ENCODE measurements at regions not wholly inside any gene's neighbourhood (a gene's known extent, or its start where the extent isn't known, plus 50 kb on each side); places are given as distances from the start of the nearest gene placed in this dataset.

DNA sequence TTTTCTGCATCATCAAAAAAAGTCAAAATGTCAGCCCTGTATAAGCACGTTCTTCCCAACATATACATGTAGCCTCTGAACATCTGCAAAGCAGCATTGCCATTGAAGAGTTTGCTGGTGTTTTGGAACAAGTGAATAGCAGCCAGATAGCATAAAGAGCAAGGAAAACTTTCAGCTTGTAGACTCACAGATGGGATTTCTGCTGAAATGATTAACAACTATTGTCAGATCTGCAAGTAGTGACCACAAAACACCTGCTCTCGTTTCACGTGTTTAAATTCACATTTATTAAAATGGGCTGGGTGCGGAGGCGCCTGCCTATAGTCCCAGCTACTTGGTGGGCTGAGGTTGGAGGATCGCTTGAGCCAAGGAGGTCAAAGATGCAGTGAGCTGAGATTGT lies 123.7 kb downstream of the SPRY1 start:
- TF ChIP-seq, protein P1, sequence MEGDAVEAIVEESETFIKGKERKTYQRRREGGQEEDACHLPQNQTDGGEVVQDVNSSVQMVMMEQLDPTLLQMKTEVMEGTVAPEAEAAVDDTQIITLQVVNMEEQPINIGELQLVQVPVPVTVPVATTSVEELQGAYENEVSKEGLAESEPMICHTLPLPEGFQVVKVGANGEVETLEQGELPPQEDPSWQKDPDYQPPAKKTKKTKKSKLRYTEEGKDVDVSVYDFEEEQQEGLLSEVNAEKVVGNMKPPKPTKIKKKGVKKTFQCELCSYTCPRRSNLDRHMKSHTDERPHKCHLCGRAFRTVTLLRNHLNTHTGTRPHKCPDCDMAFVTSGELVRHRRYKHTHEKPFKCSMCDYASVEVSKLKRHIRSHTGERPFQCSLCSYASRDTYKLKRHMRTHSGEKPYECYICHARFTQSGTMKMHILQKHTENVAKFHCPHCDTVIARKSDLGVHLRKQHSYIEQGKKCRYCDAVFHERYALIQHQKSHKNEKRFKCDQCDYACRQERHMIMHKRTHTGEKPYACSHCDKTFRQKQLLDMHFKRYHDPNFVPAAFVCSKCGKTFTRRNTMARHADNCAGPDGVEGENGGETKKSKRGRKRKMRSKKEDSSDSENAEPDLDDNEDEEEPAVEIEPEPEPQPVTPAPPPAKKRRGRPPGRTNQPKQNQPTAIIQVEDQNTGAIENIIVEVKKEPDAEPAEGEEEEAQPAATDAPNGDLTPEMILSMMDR (IDR thresholded peaks at IDR 0.05) = no peak
- no peak for TF ChIP-seq POLR2AphosphoS5 (IDR thresholded peaks at IDR 0.05)

Data from suprapubic skin (tissue), 3 donors.